ENCODE measurements at regions not wholly inside any gene's neighbourhood (a gene's known extent, or its start where the extent isn't known, plus 50 kb on each side); places are given as distances from the start of the nearest gene placed in this dataset.

- intact Hi-C loops (cut with DNase I; ENCODE audit: low total_unique reads): no loop called here
- no peak overlapping the region for H3K4me3 ChIP-seq
- 80 to 97% (median 87%) methylated on average over 2 of the region's 2 CpGs for WGBS, 5 donors
- H3K36me3 ChIP-seq: no peaks in the 10 kb centered on the region
- TF ChIP-seq POLR2AphosphoS5 (IDR thresholded peaks at IDR 0.05): no peak
- DNase-seq: no peak
- no peaks in the 10 kb centered on the region for H3K4me1 ChIP-seq
- H3K27me3 ChIP-seq: no peaks in the 10 kb centered on the region
- H3K27ac ChIP-seq: no peak overlapping the region
- H3K9me3 ChIP-seq: no peaks in the 10 kb centered on the region
Measured at GRCh38 chr2:184425083-184425482, 173.2 kb upstream of the ZNF804A start.

DNA sequence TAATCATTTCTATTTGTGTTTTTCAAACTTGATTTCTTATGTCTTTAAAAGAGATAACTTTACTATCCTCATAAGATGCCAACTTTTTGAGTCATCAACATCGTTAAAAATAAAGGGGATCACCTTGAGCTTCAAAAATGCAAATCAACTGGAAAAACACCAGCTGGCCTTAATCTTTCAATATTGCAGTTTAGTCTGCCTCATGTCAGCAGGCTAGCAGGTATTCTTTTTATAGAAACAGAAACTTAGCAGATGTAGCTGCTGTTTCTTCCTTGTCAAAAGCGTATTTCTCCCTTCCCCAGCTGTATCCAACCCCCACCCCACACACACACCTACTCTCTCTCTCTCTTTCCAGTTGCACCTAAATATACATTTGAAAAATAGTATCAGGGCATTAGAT, 154.1 kb upstream of the ZNF804A start:
- no peak overlapping the region for H3K4me3 ChIP-seq
- no peaks in the 10 kb centered on the region for H3K27me3 ChIP-seq
- no peak overlapping the region for H3K27ac ChIP-seq
- 25 to 44% (median 33%) methylated on average over 2 of the region's 2 CpGs for WGBS, 5 donors
- TF ChIP-seq EP300 (IDR thresholded peaks at IDR 0.05): no peak
- TF ChIP-seq, protein P1, sequence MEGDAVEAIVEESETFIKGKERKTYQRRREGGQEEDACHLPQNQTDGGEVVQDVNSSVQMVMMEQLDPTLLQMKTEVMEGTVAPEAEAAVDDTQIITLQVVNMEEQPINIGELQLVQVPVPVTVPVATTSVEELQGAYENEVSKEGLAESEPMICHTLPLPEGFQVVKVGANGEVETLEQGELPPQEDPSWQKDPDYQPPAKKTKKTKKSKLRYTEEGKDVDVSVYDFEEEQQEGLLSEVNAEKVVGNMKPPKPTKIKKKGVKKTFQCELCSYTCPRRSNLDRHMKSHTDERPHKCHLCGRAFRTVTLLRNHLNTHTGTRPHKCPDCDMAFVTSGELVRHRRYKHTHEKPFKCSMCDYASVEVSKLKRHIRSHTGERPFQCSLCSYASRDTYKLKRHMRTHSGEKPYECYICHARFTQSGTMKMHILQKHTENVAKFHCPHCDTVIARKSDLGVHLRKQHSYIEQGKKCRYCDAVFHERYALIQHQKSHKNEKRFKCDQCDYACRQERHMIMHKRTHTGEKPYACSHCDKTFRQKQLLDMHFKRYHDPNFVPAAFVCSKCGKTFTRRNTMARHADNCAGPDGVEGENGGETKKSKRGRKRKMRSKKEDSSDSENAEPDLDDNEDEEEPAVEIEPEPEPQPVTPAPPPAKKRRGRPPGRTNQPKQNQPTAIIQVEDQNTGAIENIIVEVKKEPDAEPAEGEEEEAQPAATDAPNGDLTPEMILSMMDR (IDR thresholded peaks at IDR 0.05): no peak
- TF ChIP-seq POLR2A (IDR thresholded peaks at IDR 0.05): no peak
- TF ChIP-seq POLR2AphosphoS5 (IDR thresholded peaks at IDR 0.05): no peak
- H3K36me3 ChIP-seq: no peaks in the 10 kb centered on the region
- no peaks in the 10 kb centered on the region for H3K4me1 ChIP-seq
- H3K9me3 ChIP-seq: no peaks in the 10 kb centered on the region
- intact Hi-C loops (cut with DNase I; ENCODE audit: low total_unique reads): no loop called here
- peak in 1 of 2 donors; percentile 20 for DNase-seq

DNA sequence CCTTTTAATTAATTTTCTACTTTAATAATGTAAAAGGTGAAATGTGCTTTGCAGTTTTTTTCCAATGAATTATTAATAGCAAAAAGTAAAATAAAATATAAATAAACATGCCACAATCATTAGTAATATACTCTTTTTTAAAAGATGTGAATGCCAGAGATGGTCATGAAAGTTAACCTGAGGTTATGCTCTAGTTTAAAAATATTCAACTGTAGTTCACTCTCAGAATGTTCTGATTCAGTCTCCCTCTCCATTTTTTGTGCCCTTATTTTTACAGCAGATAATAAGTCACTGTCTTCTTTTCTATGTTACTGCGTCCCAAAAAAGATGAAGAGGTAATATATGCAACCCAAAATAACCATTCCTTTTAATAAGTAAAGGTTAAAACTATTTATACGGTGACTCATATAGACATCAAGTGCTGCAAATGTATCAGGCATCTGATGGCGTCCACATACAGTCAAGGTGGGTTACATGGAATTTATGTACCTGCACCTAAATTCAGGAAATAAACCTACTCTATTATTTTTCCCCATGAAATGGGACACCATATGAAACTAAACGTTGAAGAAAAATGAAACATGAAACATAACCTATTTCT, 153.6 kb upstream of the ZNF804A start:
- intact Hi-C loops (cut with DNase I; ENCODE audit: low total_unique reads): no loop called here

DNA sequence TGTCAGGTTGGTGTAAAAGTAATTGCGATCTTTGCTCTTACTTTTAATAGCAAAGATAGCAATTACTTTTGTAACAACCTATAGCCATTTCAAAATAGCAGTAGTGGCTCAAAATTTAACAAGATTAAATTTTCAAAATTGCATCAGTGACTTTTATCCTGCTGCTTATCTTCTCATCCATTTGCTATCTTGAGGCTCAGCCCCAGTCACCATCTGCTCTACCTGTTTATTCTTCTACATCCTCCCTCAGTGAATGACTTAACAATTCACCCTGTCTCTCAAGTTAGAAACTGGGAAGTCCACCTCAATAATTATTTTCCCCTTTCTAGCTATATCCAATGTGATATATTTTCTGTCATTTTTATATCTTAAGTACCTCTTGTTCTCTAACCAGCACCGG, 148.6 kb upstream of the ZNF804A start:
- no peak overlapping the region for H3K27ac ChIP-seq
- H3K27me3 ChIP-seq: no peaks in the 10 kb centered on the region
- no peak for TF ChIP-seq POLR2A (IDR thresholded peaks at IDR 0.05)
- no peak for TF ChIP-seq POLR2AphosphoS5 (IDR thresholded peaks at IDR 0.05)
- TF ChIP-seq, protein P1 (IDR thresholded peaks at IDR 0.05): no peak
- TF ChIP-seq EP300 (IDR thresholded peaks at IDR 0.05): no peak
- DNase-seq: no peak
- H3K4me1 ChIP-seq: no peaks in the 10 kb centered on the region
- H3K9me3 ChIP-seq: no peaks in the 10 kb centered on the region
- WGBS, 5 donors: 77 to 85% (median 83%) methylated on average over 2 of the region's 2 CpGs
- no peak overlapping the region for H3K4me3 ChIP-seq
- H3K36me3 ChIP-seq: no peaks in the 10 kb centered on the region
- intact Hi-C loops (cut with DNase I; ENCODE audit: low total_unique reads): no loop called here

More for the DNA sequence above, 153.6 kb upstream of the ZNF804A start:
- Histone ChIP-seq H3K27me3 (no peaks in the 10 kb centered on the region), H3K4me1 (no peaks in the 10 kb centered on the region), H3K9me3 (no peaks in the 10 kb centered on the region), H3K27ac (no peak overlapping the region), H3K4me3 (no peak overlapping the region), H3K36me3 (no peaks in the 10 kb centered on the region)
- DNase-seq: no peak
- WGBS, 5 donors: 73 to 87% (median 80%) methylated on average over 4 of the region's 4 CpGs
- no peak for TF ChIP-seq EP300 (IDR thresholded peaks at IDR 0.05)

DNA sequence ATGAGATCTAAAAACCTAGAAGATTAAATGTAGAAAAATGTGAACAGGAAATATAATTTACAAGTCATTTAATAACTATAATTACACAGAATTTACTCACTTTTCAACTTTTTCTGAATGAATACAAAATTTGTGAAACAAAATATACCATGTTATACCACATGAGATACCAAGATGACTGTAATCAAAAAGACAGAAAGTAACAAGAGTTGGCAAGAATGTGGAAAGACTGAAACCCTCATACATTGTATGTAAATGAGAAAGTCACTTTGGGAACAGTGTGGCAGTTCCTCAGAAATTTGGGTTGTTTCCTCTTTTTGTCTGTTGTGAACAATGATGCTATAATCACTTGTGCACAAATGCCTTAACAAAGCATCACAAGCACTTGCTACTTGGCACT, 145.4 kb upstream of the ZNF804A start:
- intact Hi-C loops (cut with DNase I; ENCODE audit: low total_unique reads): no loop called here
- no peak for TF ChIP-seq POLR2A (IDR thresholded peaks at IDR 0.05)
- TF ChIP-seq, protein P1 (IDR thresholded peaks at IDR 0.05): no peak
- TF ChIP-seq POLR2AphosphoS5 (IDR thresholded peaks at IDR 0.05): no peak
- no peak for TF ChIP-seq EP300 (IDR thresholded peaks at IDR 0.05)
- no peak for DNase-seq
- Histone ChIP-seq H3K27ac (no peak overlapping the region), H3K27me3 (no peaks in the 10 kb centered on the region), H3K36me3 (no peaks in the 10 kb centered on the region), H3K4me1 (no peaks in the 10 kb centered on the region), H3K9me3 (no peaks in the 10 kb centered on the region), H3K4me3 (no peak overlapping the region)
